ENCODE measurements at regions not wholly inside any gene's neighbourhood (a gene's known extent, or its start where the extent isn't known, plus 50 kb on each side); places are given as distances from the start of the nearest gene placed in this dataset.

DNA sequence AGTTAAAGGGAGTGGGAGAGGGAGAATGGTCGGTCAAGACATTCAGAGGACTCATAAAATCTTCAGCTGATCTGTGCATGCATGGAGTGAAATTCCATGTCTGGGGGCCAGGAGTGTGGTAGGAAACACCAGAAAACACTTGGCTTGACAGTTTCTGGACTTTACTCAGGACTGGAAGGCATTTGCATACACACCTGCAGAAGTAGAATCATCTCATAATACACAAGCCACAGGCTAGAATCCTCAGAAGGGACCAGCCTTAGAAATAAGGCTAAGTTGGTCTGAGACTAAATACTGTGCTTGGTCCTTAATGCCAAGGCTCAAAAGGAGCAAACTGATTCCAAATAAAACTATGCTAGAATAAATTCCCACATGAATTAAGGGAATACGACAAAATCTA is 328.1 kb upstream of the KITLG start:
- 89% methylated on average over 1 of the region's 2 CpGs for WGBS (ENCODE audit: insufficient coverage)
- H3K9me3 ChIP-seq (replicated peaks in 1 of 2; ENCODE audit: control insufficient read depth in 1 of 2, insufficient read depth in 1 of 2, low read length in 2 of 2), result no peaks in the 10 kb centered on the region
- H3K4me1 ChIP-seq (ENCODE audit: control insufficient read depth in 1 of 2, insufficient read depth in 2 of 2, low read length in 2 of 2), result no peaks in the 10 kb centered on the region
- intact Hi-C loops (cut with micrococcal nuclease), result no loop called here
- H3K4me3 ChIP-seq (replicated peaks in 1 of 3; ENCODE audit: low read depth in 2 of 3, low read length in 3 of 3), result no peak overlapping the region
- no peaks in the 10 kb centered on the region for H4K20me1 ChIP-seq (ENCODE audit: insufficient read depth, low read length)
- no peak overlapping the region for H3K4me2 ChIP-seq (replicated peaks; ENCODE audit: extremely low read depth, low read length, poor library complexity, severe bottlenecking)
- H2AFZ ChIP-seq (ENCODE audit: insufficient read depth, low read depth, low read length, poor library complexity, severe bottlenecking), result no peak overlapping the region
- H3K79me2 ChIP-seq (ENCODE audit: insufficient read depth, low read length), result no peaks in the 10 kb centered on the region
- H3K36me3 Mint-ChIP-seq, result no peaks in the 10 kb centered on the region
- no peak overlapping the region for H3K27ac ChIP-seq (ENCODE audit: low read depth in 1 of 2, low read length in 2 of 2)
- H3K27me3 Mint-ChIP-seq (ENCODE audit: low read depth in 3 of 3), result peaks cover 0 to 2% (median 0%) of the 10 kb centered on the region in 3 donors
- H3K27ac Mint-ChIP-seq, result no peak overlapping the region
- no peak overlapping the region for H3K9ac ChIP-seq (ENCODE audit: insufficient read depth, low read length, poor library complexity, severe bottlenecking)
- no peak for TF ChIP-seq CTCF (IDR thresholded peaks at IDR 0.05)
- DNase-seq, result no peak
- no peaks in the 10 kb centered on the region for H3K27me3 ChIP-seq (ENCODE audit: control insufficient read depth in 2 of 2, insufficient read depth in 2 of 2, low read length in 2 of 2)
- H3K9me3 Mint-ChIP-seq, result peaks cover 0 to 7% (median 2%) of the 10 kb centered on the region in 7 donors
- H3K4me1 Mint-ChIP-seq, result no peaks in the 10 kb centered on the region
- H3K4me3 Mint-ChIP-seq, result no peak overlapping the region
- H3K36me3 ChIP-seq (replicated peaks in 1 of 2; ENCODE audit: control insufficient read depth in 1 of 2, insufficient read depth in 2 of 2, low read length in 2 of 2), result no peaks in the 10 kb centered on the region

GRCh38 chr12:88904705-88905104 is 324.4 kb upstream of the KITLG start:
- H3K36me3 ChIP-seq (replicated peaks in 1 of 2; ENCODE audit: control insufficient read depth in 1 of 2, insufficient read depth in 2 of 2, low read length in 2 of 2), result no peaks in the 10 kb centered on the region
- intact Hi-C loops (cut with micrococcal nuclease), result no loop called here
- H3K4me2 ChIP-seq (replicated peaks; ENCODE audit: extremely low read depth, low read length, poor library complexity, severe bottlenecking), result no peak overlapping the region
- WGBS (ENCODE audit: insufficient coverage), result no CpG with 5 or more reads among the region's 4 CpGs
- no peaks in the 10 kb centered on the region for H3K27me3 ChIP-seq (ENCODE audit: control insufficient read depth in 2 of 2, insufficient read depth in 2 of 2, low read length in 2 of 2)
- H3K4me1 ChIP-seq (ENCODE audit: control insufficient read depth in 1 of 2, insufficient read depth in 2 of 2, low read length in 2 of 2), result no peaks in the 10 kb centered on the region
- no peak for TF ChIP-seq CTCF (IDR thresholded peaks at IDR 0.05)
- no peak overlapping the region for H3K4me3 ChIP-seq (replicated peaks in 1 of 3; ENCODE audit: low read depth in 2 of 3, low read length in 3 of 3)
- no peak overlapping the region for H3K9ac ChIP-seq (ENCODE audit: insufficient read depth, low read length, poor library complexity, severe bottlenecking)
- H3K79me2 ChIP-seq (ENCODE audit: insufficient read depth, low read length), result no peaks in the 10 kb centered on the region
- H3K27ac ChIP-seq (ENCODE audit: low read depth in 1 of 2, low read length in 2 of 2), result no peak overlapping the region
- H3K4me1 Mint-ChIP-seq, result no peaks in the 10 kb centered on the region
- no peaks in the 10 kb centered on the region for H3K36me3 Mint-ChIP-seq
- no peaks in the 10 kb centered on the region for H4K20me1 ChIP-seq (ENCODE audit: insufficient read depth, low read length)
- H2AFZ ChIP-seq (ENCODE audit: insufficient read depth, low read depth, low read length, poor library complexity, severe bottlenecking), result no peak overlapping the region
- no peak for DNase-seq
- peaks cover 0 to 5% (median 0%) of the 10 kb centered on the region in 7 donors for H3K9me3 Mint-ChIP-seq
- peaks cover 0 to 3% (median 0%) of the 10 kb centered on the region in 3 donors for H3K27me3 Mint-ChIP-seq (ENCODE audit: low read depth in 3 of 3)
- H3K4me3 Mint-ChIP-seq, result no peak overlapping the region
- no peaks in the 10 kb centered on the region for H3K9me3 ChIP-seq (replicated peaks in 1 of 2; ENCODE audit: control insufficient read depth in 1 of 2, insufficient read depth in 1 of 2, low read length in 2 of 2)
- no peak overlapping the region for H3K27ac Mint-ChIP-seq

Data from CD14-positive monocyte (primary cell).